IPS-NIHi7 (cell line): ENCODE measurements at regions not wholly inside any gene's neighbourhood (a gene's known extent, or its start where the extent isn't known, plus 50 kb on each side); places are given as distances from the start of the nearest gene placed in this dataset.

ENCODE experiments used
- DNase-seq: peaks from one replicate; pipeline ENCODE4 v3.0.0; 2012; ENCODE audit warnings: mixed read lengths; ENCODE audit errors: extremely low spot score

GRCh38 chr2:120953066-120953756 lies 217.5 kb downstream of the GLI2 start:
- DNase-seq: no peak

DNA sequence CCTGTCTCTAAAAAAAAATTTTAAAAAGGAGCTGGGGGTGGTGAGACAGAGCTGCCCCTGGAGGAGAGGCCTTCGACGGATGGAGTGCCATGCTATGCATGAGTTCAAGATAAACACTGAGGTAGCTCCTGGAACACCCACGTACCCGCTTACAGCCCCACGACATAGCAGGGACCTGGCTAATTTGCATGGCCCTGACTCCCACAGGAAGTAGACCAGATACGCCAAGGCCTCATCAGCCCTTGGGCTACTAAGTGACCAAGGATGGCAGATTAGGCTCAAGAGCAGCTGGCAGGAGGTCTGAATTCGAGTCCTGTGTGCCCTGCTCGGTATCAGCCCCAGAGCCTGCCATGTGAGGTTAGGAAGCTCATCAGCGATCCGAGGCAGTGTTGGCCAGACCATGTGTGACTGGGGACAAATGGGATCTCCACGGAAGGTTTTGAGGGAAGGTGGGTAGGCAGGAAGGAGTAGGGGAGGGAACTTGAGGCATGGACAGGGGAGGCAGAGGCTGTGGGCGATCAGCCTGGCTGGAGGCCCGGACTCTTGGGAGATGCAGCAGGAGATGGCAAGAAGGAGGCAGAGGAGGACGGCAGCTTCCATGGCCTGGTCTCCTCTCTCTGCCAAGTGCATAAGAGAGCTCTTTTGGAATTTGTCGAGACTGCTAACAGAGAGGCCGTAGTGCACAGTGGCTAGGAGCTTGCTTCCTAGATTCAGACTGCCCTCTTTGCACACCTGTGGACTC lies 218.3 kb downstream of the GLI2 start:
- DNase-seq: no peak

- DNase-seq: no peak
Measured at GRCh38 chr2:120954939-120955338, 219.3 kb downstream of the GLI2 start.

DNA sequence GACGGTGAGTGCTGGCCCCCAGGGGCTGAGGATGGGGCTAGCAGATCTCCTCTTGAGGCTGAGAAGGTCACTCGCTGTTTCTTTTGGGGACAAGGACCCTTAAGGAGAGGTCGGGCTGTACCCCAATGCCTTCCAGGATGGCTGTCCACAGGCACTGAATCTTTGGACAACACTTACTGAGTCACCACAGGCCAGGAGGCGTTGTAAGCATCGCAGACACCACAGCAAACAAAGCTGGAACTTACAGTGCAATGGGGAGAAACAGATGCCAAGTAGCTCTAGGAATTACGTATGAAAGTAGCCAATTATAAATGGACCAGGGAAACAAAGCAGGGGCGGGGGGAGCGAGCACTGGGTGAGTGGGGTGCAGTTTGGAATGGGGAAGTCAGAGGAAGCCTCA lies 219.8 kb downstream of the GLI2 start:
- DNase-seq: no peak

DNA sequence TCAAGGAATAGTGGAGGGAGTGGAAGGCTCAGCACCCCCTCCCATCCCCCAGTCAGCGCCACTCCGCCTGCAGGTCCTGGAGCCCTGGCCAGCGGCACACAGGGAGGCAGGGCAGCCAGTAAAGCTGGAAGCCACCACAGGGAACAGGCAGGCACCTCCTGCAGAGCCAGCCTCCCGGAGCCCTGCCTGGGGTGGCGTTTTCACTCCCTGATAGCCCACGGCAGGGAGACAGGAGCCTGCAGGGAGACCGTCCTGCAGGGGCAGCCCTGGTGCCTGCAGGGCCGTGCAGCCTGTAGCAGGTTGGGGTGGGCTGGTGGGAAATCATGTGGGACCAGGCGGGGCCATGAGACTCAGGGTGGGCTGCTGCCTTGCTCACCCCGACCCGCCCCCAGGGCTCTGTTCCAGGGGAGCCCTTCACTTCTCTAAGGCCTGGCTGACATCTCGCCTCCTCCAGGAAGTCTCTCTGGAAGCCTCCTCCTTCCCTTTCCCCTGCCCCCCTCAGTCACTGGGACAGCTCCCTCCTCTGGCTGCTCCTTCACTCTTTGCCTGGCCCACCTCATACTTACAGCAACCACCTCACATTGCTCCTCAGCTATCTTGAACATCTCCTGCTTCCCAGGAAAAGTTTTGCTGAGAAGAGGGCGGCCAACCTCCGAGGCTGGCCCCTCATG lies 221.0 kb downstream of the GLI2 start:
- no peak for DNase-seq

GRCh38 chr2:120957905-120958304 lies 222.2 kb downstream of the GLI2 start:
- DNase-seq: no peak

DNA sequence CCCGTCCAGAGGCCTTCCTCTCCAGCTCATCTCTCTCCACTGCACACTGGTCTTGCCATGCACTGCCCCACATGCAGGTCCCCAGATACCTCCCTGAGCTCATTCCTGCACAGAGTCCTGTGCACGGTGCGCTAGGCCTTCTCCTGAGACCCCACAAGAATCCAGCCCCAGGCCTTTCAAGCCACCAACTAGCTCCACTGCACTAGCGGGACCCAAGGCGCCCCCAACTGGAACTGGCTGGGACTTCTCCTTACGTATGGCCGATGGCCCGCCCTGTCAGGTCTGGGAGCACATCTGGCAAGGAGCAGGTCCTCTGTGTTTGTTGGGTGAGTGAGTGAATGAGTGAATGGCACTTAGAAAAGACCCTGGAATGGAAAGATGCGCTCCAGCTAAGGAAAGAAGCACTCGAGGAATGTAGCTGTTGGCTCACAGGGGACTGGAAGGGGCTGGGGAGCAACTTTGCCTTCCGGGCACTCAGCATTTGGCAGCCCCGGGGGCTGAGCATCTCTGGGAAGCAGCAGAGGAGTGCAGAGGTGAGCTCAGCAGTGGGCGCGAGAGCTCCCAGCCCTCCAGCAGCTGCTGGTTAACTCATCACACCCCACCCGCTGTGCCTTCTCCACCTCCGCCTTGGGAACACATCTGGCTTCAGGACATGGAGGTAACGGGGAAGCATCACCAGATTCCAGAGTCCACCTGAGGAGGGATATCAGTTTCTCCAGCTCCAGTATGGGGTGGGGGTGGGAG lies 223.1 kb downstream of the GLI2 start:
- peak; percentile 85 for DNase-seq

- no peak for DNase-seq
Measured at GRCh38 chr2:120959426-120959825, 223.8 kb downstream of the GLI2 start.

- no peak for DNase-seq
Measured at GRCh38 chr2:120960770-120961366, 225.2 kb downstream of the GLI2 start.

DNA sequence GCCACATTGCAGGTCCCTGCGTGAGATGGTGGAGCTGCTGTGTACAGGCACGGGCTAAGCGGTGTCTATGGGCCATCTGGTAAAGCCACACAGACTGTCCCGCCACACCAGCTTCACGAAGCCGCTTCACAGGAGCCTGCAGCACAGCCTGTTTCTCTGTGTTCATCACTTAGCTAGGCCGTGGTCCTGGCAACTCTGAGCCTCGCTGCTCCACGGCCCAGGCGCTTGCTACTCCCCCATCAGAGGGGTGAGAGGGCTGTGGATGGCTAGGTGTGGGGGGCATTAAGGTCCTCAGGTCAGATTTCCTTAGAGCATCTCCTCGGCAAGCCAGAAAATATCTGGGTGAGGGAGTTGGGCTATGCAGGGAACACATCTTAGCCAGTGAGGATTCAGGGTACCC lies 225.7 kb downstream of the GLI2 start:
- no peak for DNase-seq

DNA sequence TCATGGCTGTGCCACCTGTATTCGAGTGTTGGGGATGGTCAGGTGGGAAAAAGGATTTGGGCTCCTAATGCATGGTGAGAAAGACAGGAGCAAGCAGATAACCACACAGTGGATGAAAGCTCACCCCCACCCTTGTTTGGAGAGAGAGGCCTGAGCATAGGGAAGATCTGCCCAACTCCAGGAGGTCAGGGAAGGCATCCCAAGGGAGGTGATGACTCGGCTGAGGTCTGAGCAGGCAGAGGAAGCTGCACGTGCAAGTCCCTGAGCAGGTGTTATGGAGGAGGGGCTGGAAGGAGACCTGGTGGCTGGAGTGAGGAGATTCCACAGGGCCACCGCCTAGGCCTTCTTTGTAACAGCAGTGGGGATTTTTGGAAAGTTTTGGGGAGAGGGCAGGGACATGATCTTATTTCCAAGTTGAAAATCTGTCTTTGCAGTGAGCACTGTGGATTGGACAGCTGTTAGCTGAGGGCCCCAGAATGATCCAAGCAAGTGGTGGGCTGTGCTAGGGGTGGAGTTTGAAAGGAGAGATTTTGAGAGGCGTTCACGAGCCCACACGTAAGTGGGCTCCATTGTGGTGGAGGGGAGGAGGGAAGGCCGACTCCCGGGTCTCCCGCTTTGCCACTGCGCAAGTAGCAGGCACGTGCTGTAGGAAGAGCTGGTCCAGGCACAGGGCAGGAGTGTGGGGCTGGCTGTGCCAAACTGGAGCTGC lies 228.5 kb downstream of the GLI2 start:
- DNase-seq: no peak

DNA sequence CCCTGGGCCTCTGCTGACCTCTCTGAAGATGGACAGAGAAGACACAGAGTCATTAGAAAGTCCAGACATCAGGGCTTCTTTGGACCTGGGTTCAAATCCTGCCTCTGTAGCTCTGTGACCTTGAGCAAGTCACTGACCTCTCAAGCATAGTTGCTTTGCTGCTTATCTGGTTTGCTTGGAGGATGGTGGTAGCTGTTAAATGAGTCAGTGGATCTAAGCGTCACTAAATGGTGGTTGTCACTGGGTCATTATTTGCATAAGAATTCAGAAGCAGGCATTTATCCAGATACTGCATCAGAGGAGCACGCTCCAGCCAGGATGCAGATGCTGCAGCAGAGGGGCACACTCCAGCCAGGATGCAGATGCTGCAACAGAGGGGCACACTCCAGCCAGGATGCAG lies 229.2 kb downstream of the GLI2 start:
- no peak for DNase-seq

GRCh38 chr2:120966510-120967254 lies 231.0 kb downstream of the GLI2 start:
- DNase-seq: no peak

DNA sequence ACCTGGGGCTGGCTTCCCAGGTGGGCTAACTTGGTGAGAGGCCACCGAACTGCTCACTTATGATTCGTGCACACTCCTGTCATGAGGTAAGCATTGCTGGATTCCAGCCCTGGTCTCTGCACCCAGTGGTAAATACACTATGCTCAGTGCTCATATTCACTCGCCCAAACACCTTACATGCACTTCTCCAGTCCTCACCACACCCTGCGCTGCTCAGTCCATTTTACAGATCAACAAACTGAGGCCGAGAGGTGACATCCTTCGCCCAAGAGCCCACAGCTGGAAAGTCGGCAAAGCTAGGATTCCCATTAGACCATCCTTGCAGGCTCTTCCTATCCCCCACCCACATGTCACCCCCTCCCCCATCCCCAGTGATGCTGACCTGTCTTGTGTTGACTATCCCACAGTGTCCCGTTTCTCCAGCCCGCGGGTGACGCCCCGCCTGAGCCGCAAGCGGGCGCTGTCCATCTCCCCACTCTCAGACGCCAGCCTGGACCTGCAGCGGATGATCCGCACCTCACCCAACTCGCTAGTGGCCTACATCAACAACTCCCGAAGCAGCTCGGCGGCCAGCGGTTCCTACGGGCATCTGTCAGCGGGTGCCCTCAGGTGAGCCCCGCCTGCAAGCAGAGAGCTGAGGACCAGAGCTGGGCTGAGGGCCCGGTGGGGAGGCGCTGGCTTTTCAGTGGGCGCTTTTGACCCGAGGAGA lies 232.8 kb downstream of the GLI2 start:
- no peak for DNase-seq

GRCh38 chr2:120969613-120970355 lies 234.1 kb downstream of the GLI2 start:
- no peak for DNase-seq

DNA sequence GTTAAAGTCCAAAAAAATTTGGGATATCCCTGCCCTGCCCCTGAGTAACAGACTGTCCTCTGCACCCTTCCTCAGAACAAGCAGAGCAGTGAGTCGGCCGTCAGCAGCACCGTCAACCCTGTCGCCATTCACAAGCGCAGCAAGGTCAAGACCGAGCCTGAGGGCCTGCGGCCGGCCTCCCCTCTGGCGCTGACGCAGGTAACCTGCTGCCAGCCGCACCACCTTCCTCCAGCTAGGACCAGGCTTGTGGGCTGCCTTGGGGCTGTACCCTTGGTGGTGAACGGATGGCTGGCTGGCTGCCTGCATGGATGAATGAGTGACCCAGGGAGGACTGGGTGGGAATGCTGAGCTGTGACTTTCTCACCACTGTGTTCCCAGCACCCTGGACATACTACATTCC lies 236.2 kb downstream of the GLI2 start:
- DNase-seq: no peak

- no peak for DNase-seq
Measured at GRCh38 chr2:120972286-120972685, 236.6 kb downstream of the GLI2 start.

DNA sequence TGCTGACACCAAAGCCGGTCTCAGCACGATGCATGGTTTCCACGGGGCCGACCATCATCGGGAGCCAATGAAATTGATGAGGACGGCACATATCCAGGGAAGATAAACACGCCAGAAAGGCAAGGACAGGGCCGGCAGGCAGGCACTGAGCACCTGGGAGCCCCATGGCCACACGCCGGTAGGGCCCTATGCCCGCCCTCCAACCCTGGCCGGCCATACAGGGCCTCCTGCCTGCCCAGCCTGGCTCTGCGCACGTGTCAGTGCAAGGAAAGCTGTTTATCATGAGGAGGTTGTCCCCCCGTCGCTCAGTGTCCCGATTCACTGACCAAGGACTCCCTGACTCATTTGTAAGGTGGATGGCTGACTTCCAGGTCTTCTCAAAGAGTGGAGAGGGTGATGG lies 237.5 kb downstream of the GLI2 start:
- DNase-seq: no peak

DNA sequence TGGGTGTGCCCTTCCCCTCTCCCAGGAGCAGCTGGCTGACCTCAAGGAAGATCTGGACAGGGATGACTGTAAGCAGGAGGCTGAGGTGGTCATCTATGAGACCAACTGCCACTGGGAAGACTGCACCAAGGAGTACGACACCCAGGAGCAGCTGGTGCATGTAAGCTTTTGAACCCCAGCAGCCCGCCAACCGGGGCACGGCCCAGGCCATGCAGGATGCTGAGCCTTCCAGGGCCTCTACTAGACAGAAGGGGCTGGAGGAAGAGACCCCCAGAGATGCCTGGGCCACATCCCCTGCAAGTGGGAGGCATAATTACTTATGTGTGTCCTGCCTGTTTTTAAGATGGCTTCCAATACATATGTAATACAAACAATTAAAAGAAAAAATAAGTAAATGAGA lies 239.3 kb downstream of the GLI2 start:
- DNase-seq: no peak
